ENCODE measurements at regions not wholly inside any gene's neighbourhood (a gene's known extent, or its start where the extent isn't known, plus 50 kb on each side); places are given as distances from the start of the nearest gene placed in this dataset.

DNA sequence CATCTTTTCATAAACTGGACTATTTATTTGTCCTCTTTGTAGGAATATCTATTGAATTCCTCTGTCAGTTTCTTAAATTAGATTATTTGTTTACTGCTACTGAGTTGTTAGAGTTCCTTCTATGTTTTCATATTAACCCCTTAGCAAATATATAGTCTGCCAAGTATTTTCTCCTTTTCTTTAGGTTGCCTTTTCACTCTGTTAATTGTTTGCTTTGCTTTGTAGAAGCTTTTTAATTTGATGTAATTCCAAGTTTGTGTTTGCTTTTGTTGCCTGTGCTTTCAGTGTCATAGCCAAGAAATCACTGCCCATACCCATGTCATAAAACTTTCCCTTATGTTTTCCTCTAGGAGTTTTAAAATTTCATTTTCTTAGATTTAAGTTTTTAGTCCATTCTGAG, 256.2 kb upstream of the SEMA3A start:
- Histone ChIP-seq H4K20me1 (ENCODE audit: insufficient read depth, low read length) (no peaks in the 10 kb centered on the region), H3K9me2 (replicated peaks; ENCODE audit: insufficient read depth, low read length) (no peaks in the 10 kb centered on the region), H2AFZ (ENCODE audit: low read length) (no peak overlapping the region), H3K27ac (ENCODE audit: low read length) (no peak overlapping the region), H3K36me3 (replicated peaks; ENCODE audit: insufficient read depth, low read length) (no peaks in the 10 kb centered on the region), H3K4me2 (ENCODE audit: low read depth, low read length) (no peak overlapping the region), H3K27me3 (replicated peaks; ENCODE audit: insufficient read depth, low read length) (no peaks in the 10 kb centered on the region), H3F3A (ENCODE audit: insufficient read depth, low read length) (no peaks in the 10 kb centered on the region), H3K79me2 (ENCODE audit: low read length) (no peaks in the 10 kb centered on the region), H3K9ac (ENCODE audit: low read length) (no peak overlapping the region), H3K9me3 (replicated peaks; ENCODE audit: insufficient read depth, low read length) (no peaks in the 10 kb centered on the region), H3K4me3 (ENCODE audit: low read length) (no peak overlapping the region), H3K4me1 (ENCODE audit: low read length) (no peaks in the 10 kb centered on the region)
- DNase-seq = no peak
- TF ChIP-seq EZH2 (optimal IDR thresholded peaks at IDR 0.05; ENCODE audit: low read depth, low read length) (no peak), EZH2phosphoT487 (IDR thresholded peaks at IDR 0.05; ENCODE audit: low read length) (no peak)
- TF ChIP-seq, protein P1, sequence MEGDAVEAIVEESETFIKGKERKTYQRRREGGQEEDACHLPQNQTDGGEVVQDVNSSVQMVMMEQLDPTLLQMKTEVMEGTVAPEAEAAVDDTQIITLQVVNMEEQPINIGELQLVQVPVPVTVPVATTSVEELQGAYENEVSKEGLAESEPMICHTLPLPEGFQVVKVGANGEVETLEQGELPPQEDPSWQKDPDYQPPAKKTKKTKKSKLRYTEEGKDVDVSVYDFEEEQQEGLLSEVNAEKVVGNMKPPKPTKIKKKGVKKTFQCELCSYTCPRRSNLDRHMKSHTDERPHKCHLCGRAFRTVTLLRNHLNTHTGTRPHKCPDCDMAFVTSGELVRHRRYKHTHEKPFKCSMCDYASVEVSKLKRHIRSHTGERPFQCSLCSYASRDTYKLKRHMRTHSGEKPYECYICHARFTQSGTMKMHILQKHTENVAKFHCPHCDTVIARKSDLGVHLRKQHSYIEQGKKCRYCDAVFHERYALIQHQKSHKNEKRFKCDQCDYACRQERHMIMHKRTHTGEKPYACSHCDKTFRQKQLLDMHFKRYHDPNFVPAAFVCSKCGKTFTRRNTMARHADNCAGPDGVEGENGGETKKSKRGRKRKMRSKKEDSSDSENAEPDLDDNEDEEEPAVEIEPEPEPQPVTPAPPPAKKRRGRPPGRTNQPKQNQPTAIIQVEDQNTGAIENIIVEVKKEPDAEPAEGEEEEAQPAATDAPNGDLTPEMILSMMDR (IDR thresholded peaks at IDR 0.05; ENCODE audit: low read length) = no peak

DNA sequence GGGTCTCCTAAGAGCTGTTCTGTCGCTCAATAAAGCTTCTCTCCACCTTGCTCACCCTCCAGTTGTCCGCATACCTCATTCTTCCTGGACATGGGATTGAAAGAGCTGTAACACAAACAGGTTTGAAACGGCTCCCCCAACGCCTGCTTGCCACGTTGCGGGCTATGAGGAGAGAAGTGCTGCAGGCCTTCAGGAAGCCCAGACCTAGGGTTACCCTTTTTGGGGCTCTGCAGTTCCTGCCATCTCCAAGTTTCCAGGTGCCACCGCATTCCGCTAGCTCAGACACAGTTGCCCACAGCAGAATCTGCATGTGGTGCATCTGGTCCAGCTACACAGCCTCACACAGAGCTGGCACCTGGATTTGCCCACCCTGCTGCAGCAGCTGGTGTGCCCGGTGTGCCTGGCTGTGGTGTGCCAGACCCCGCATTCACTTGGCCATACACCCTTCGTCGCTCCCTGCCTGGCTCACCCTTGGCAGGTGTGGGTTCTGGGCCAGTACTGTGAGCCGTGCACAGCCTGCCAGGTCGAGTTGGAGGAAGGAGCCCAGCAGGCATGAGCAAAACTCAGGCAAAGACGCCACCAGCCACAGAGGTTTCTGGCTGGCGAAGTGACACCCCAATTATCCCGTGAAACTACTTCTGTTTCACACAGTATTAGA, 253.2 kb upstream of the SEMA3A start:
- Histone ChIP-seq H2AFZ (ENCODE audit: low read length) (no peak overlapping the region), H3K9me3 (replicated peaks; ENCODE audit: insufficient read depth, low read length) (no peaks in the 10 kb centered on the region)

DNA sequence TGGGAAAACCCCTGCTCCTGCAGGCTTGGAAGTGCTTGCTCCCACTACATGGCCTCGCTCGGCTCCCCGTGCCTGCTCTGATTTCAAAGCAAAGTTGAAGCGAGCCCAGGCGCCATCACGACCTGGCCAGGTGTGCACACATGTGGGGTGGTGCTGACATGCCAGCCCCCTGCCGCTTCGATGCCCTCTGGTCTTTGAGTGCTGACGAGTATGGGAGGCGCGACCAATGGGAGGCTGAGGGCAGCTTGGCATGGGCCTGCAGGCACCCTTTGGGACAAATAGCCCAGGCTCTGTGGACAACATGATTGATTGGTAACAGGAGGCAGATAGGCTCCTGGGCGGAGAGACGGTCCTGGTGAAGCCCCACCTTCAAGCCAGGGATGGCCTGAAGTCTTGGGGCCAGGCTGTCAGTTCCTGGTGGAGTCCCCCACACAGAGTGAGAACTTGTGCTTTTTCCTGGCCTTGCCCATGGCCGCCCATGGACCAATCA, 252.4 kb upstream of the SEMA3A start:
- Histone ChIP-seq H3K27ac (ENCODE audit: low read length) (no peak overlapping the region), H3K9me3 (replicated peaks; ENCODE audit: insufficient read depth, low read length) (no peaks in the 10 kb centered on the region), H2AFZ (ENCODE audit: low read length) (no peak overlapping the region), H3K9me2 (replicated peaks; ENCODE audit: insufficient read depth, low read length) (no peaks in the 10 kb centered on the region), H3K4me2 (ENCODE audit: low read depth, low read length) (no peak overlapping the region), H3K27me3 (replicated peaks; ENCODE audit: insufficient read depth, low read length) (no peaks in the 10 kb centered on the region), H3K9ac (ENCODE audit: low read length) (no peak overlapping the region), H4K20me1 (ENCODE audit: insufficient read depth, low read length) (no peaks in the 10 kb centered on the region), H3K36me3 (replicated peaks; ENCODE audit: insufficient read depth, low read length) (no peaks in the 10 kb centered on the region), H3K4me1 (ENCODE audit: low read length) (no peaks in the 10 kb centered on the region), H3F3A (ENCODE audit: insufficient read depth, low read length) (no peaks in the 10 kb centered on the region), H3K79me2 (ENCODE audit: low read length) (no peaks in the 10 kb centered on the region), H3K4me3 (ENCODE audit: low read length) (no peak overlapping the region)
- TF ChIP-seq EZH2phosphoT487 (IDR thresholded peaks at IDR 0.05; ENCODE audit: low read length) = no peak
- TF ChIP-seq, protein P1 (IDR thresholded peaks at IDR 0.05; ENCODE audit: low read length) = no peak
- DNase-seq = no peak

More for the DNA sequence above, 253.2 kb upstream of the SEMA3A start:
- H3K36me3 ChIP-seq (replicated peaks; ENCODE audit: insufficient read depth, low read length) = no peaks in the 10 kb centered on the region
- H3K9me2 ChIP-seq (replicated peaks; ENCODE audit: insufficient read depth, low read length) = no peaks in the 10 kb centered on the region
- H3F3A ChIP-seq (ENCODE audit: insufficient read depth, low read length) = no peaks in the 10 kb centered on the region
- no peak overlapping the region for H3K27ac ChIP-seq (ENCODE audit: low read length)
- H3K4me1 ChIP-seq (ENCODE audit: low read length) = no peaks in the 10 kb centered on the region
- no peak for TF ChIP-seq EZH2phosphoT487 (IDR thresholded peaks at IDR 0.05; ENCODE audit: low read length)
- TF ChIP-seq EZH2 (optimal IDR thresholded peaks at IDR 0.05; ENCODE audit: low read depth, low read length) = no peak
- TF ChIP-seq, protein P1 (IDR thresholded peaks at IDR 0.05; ENCODE audit: low read length) = no peak
- no peak overlapping the region for H3K9ac ChIP-seq (ENCODE audit: low read length)
- DNase-seq = no peak
- H3K4me2 ChIP-seq (ENCODE audit: low read depth, low read length) = no peak overlapping the region
- H4K20me1 ChIP-seq (ENCODE audit: insufficient read depth, low read length) = no peaks in the 10 kb centered on the region
- no peaks in the 10 kb centered on the region for H3K27me3 ChIP-seq (replicated peaks; ENCODE audit: insufficient read depth, low read length)
- H3K4me3 ChIP-seq (ENCODE audit: low read length) = no peak overlapping the region
- H3K79me2 ChIP-seq (ENCODE audit: low read length) = no peaks in the 10 kb centered on the region

Data from MM.1S (cell line).